HEK293 (cell line): ENCODE measurements at regions not wholly inside any gene's neighbourhood (a gene's known extent, or its start where the extent isn't known, plus 50 kb on each side); places are given as distances from the start of the nearest gene placed in this dataset.

ENCODE experiments used
- CTCF ChIA-PET: fragments of 350-600 bp; formaldehyde crosslinking; extraction: SDS; loops from one replicate; lab custom pipeline; 2021; ENCODE audit warnings: antibody characterized with exemption; lab: Yijun Ruan, JAX
- POLR2A ChIA-PET: fragments of 300-600 bp; formaldehyde crosslinking; extraction: SDS; loops from one replicate; lab custom pipeline; 2020; ENCODE audit warnings: antibody characterized with exemption, inconsistent platforms; lab: Yijun Ruan, JAX
- H3K27ac ChIP-seq: fragments of 200-500 bp; sonication (Bioruptor generic); 2 replicates; pipeline ENCODE4 v1.5.1; 2014; ENCODE audit warnings: low read depth, low read length, control low read depth, inconsistent platforms; ENCODE audit errors: extremely low read depth
- H3K36me3 ChIP-seq, 2 experiments: fragments of 200-500 bp in 1 of 2; sonication (Bioruptor generic) in 1 of 2; 1 replicate in 1 of 2; 2 replicates in 1 of 2; pipeline ENCODE4 v1.5.1; 2014 to 2017; ENCODE audit warnings: inconsistent platforms in 2 of 2, low read length in 2 of 2; ENCODE audit not compliant: control insufficient read depth in 2 of 2, insufficient read depth in 1 of 2
- H3K4me1 ChIP-seq: fragments of 200-500 bp; sonication (Bioruptor generic); 2 replicates; pipeline ENCODE4 v1.5.1; 2014; ENCODE audit warnings: mild to moderate bottlenecking, low read length, inconsistent platforms; ENCODE audit not compliant: control insufficient read depth, insufficient read depth
- H3K4me3 ChIP-seq: 2 replicates; pipeline ENCODE4 v1.5.1; 2011; ENCODE audit warnings: low read depth, mild to moderate bottlenecking, control low read depth, low read length, moderate library complexity
- H3K9me3 ChIP-seq: fragments of 200-500 bp; sonication (Bioruptor generic); 2 replicates; pipeline ENCODE4 v1.5.1; 2014; ENCODE audit warnings: low read depth, low read length, inconsistent platforms; ENCODE audit not compliant: control insufficient read depth, insufficient read depth
- BCL6B ChIP-seq: fragments of 450-650 bp; formaldehyde crosslinking; IDR thresholded peaks from 2 replicates; pipeline ENCODE4 v1.5.1; 2017; ENCODE audit warnings: missing biosample characterization, missing genetic modification characterization
- EGR2 ChIP-seq: fragments of 450-650 bp; formaldehyde crosslinking; IDR thresholded peaks from 2 replicates; pipeline ENCODE4 v1.5.1; 2016; ENCODE audit warnings: low read depth, missing biosample characterization, missing genetic modification characterization
- GFI1B ChIP-seq: fragments of 450-650 bp; formaldehyde crosslinking; IDR thresholded peaks from 2 replicates; pipeline ENCODE4 v1.5.1; 2016; ENCODE audit warnings: missing biosample characterization, missing genetic modification characterization
- GLIS2 ChIP-seq: fragments of 450-650 bp; formaldehyde crosslinking; IDR thresholded peaks from 2 replicates; pipeline ENCODE4 v1.5.1; 2016; ENCODE audit warnings: missing biosample characterization, missing genetic modification characterization
- KLF7 ChIP-seq: fragments of 450-650 bp; formaldehyde crosslinking; IDR thresholded peaks from 2 replicates; pipeline ENCODE4 v1.5.1; 2016; ENCODE audit warnings: missing biosample characterization, missing genetic modification characterization, borderline replicate concordance
- SP2 ChIP-seq: fragments of 450-650 bp; formaldehyde crosslinking; IDR thresholded peaks from 2 replicates; pipeline ENCODE4 v1.5.1; 2016; ENCODE audit warnings: missing biosample characterization, missing genetic modification characterization
- ZBTB1 ChIP-seq: fragments of 450-650 bp; formaldehyde crosslinking; IDR thresholded peaks from 2 replicates; pipeline ENCODE4 v1.5.1; 2016; ENCODE audit warnings: missing biosample characterization, missing genetic modification characterization
- ZBTB48 ChIP-seq: fragments of 450-650 bp; formaldehyde crosslinking; IDR thresholded peaks from 2 replicates; pipeline ENCODE4 v1.5.1; 2016; ENCODE audit warnings: missing biosample characterization, missing genetic modification characterization
- ZIC2 ChIP-seq: fragments of 450-650 bp; formaldehyde crosslinking; IDR thresholded peaks from 2 replicates; pipeline ENCODE4 v1.5.1; 2016; ENCODE audit warnings: missing biosample characterization, missing genetic modification characterization
- ZNF155 ChIP-seq: fragments of 450-650 bp; formaldehyde crosslinking; IDR thresholded peaks from 2 replicates; pipeline ENCODE4 v1.5.1; 2016; ENCODE audit warnings: missing biosample characterization, missing genetic modification characterization
- ZNF16 ChIP-seq: fragments of 450-650 bp; formaldehyde crosslinking; IDR thresholded peaks from 2 replicates; pipeline ENCODE4 v1.5.1; 2016; ENCODE audit warnings: low read depth, missing biosample characterization, missing genetic modification characterization
- ZNF221 ChIP-seq: fragments of 450-650 bp; formaldehyde crosslinking; IDR thresholded peaks from 2 replicates; pipeline ENCODE4 v1.5.1; 2017; ENCODE audit warnings: missing biosample characterization, missing genetic modification characterization, borderline replicate concordance
- ZNF302 ChIP-seq: fragments of 450-650 bp; formaldehyde crosslinking; IDR thresholded peaks from 2 replicates; pipeline ENCODE4 v1.5.1; 2016; ENCODE audit warnings: missing biosample characterization, missing genetic modification characterization, low read depth
- ZNF404 ChIP-seq: fragments of 450-650 bp; formaldehyde crosslinking; IDR thresholded peaks from 2 replicates; pipeline ENCODE4 v1.5.1; 2017; ENCODE audit warnings: missing biosample characterization, missing genetic modification characterization
- ZNF416 ChIP-seq: fragments of 450-650 bp; formaldehyde crosslinking; IDR thresholded peaks from 2 replicates; pipeline ENCODE4 v1.5.1; 2016; ENCODE audit warnings: missing biosample characterization, missing genetic modification characterization
- ZNF449 ChIP-seq: fragments of 450-650 bp; formaldehyde crosslinking; IDR thresholded peaks from 2 replicates; pipeline ENCODE4 v1.5.1; 2017; ENCODE audit warnings: missing biosample characterization, mild to moderate bottlenecking, missing genetic modification characterization, moderate library complexity
- ZNF473 ChIP-seq: fragments of 450-650 bp; formaldehyde crosslinking; IDR thresholded peaks from 2 replicates; pipeline ENCODE4 v1.5.1; 2017; ENCODE audit warnings: missing biosample characterization, missing genetic modification characterization
- ZNF501 ChIP-seq: fragments of 450-650 bp; formaldehyde crosslinking; IDR thresholded peaks from 2 replicates; pipeline ENCODE4 v1.5.1; 2016; ENCODE audit warnings: missing biosample characterization, missing genetic modification characterization
- ZNF529 ChIP-seq: fragments of 450-650 bp; formaldehyde crosslinking; IDR thresholded peaks from 2 replicates; pipeline ENCODE4 v1.5.1; 2017; ENCODE audit warnings: missing genetic modification characterization, missing biosample characterization; ENCODE audit not compliant: insufficient replicate concordance
- ZNF548 ChIP-seq: fragments of 450-650 bp; formaldehyde crosslinking; IDR thresholded peaks from 2 replicates; pipeline ENCODE4 v1.5.1; 2016; ENCODE audit warnings: missing biosample characterization, missing genetic modification characterization
- ZNF658 ChIP-seq: fragments of 450-650 bp; formaldehyde crosslinking; IDR thresholded peaks from 2 replicates; pipeline ENCODE4; 2016; ENCODE audit warnings: missing biosample characterization, missing genetic modification characterization
- ZNF785 ChIP-seq: fragments of 450-650 bp; formaldehyde crosslinking; IDR thresholded peaks from 2 replicates; pipeline ENCODE4 v1.5.1; 2016; ENCODE audit warnings: missing biosample characterization, missing genetic modification characterization
- ZSCAN23 ChIP-seq: fragments of 450-650 bp; formaldehyde crosslinking; IDR thresholded peaks from 2 replicates; pipeline ENCODE4 v1.5.1; 2016; ENCODE audit warnings: missing biosample characterization, missing genetic modification characterization

DNA sequence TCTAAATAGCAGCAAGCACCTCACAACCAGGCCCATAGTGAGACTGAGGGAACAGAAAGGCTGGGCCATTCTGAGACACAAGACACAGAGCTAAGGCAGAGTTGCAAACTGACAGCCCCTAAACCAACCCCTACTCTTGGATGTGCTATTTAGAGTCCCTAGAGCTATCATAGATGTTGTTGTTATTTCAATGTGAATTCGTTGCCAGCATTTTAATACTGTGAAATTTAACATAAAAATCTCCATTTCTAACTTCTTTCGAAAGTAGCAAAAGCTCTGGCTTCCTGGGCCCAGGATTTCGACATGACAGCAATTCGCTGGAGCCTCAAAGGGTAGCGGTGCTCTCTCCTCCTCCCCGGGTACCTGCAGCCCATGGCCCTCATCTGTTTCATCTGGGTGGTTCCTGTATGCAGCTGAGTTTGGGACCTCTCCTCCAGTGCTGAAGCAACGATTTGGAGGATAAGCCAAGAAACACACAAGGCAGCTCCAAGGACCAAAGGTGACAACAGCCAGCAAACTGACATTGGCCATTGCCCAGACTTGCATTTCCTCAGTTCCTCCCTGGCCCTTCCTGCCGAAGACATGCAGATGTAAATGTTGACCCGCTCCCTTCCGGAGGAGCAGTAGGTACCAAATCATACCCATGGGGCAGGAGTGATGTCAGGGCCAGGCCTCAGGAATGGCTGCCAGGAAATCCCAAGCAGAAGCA, 254.4 kb upstream of the NCKAP5 start:
- POLR2A ChIA-PET = no interaction called here
- CTCF ChIA-PET = interaction anchor here (1.0 kb wide), 1 partner anchor 262 kb away, joined by 3 read pairs; no protein-coding TSS in a partner anchor
- no peak overlapping the region for H3K27ac ChIP-seq

DNA sequence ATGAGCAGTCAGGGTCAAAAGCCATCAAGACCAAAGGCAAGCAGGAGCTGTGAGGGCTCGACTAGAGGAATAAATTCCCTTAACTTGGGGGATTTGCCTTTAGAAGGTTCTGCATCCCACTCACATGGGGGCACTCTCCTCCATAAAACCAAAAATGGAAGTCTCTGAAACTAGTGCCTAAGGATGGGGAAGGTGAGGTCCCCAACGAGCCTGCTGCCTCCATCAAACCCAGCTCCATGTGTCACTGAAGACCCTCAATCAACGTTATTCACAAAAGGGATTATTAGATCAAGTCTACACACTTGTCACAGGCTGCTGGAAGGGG, 254.9 kb upstream of the NCKAP5 start:
- H3K4me3 ChIP-seq = no peak overlapping the region
- peaks cover 3% of the 10 kb centered on the region; the same call in 1 of the 2 replicates for H3K4me1 ChIP-seq
- H3K9me3 ChIP-seq = no peaks in the 10 kb centered on the region
- no peak overlapping the region for H3K27ac ChIP-seq
- no peaks in the 10 kb centered on the region for H3K36me3 ChIP-seq
- TF ChIP-seq SP2 (tag by site-specific recombination) (no peak), ZBTB1 (no peak), EGR2 (tag by site-specific recombination) (no peak), ZNF416 (tag by site-specific recombination) (no peak)
- POLR2A ChIA-PET = no interaction called here
- CTCF ChIA-PET = interaction anchor here (1.0 kb wide), 1 partner anchor 262 kb away, joined by 3 read pairs; no protein-coding TSS in a partner anchor

More for the DNA sequence above, 254.4 kb upstream of the NCKAP5 start:
- Histone ChIP-seq H3K4me3 (no peak overlapping the region), H3K9me3 (no peaks in the 10 kb centered on the region), H3K4me1 (peaks cover 7% of the 10 kb centered on the region), H3K36me3 (no peaks in the 10 kb centered on the region)
- TF ChIP-seq ZNF501 (tag by site-specific recombination) (no peak), ZNF658 (tag by site-specific recombination) (no peak), KLF7 (tag by site-specific recombination) (no peak), ZNF16 (tag by site-specific recombination) (no peak), ZNF221 (no peak), ZNF302 (tag by site-specific recombination) (no peak), GLIS2 (tag by site-specific recombination) (no peak)

- Histone ChIP-seq H3K36me3 (no peaks in the 10 kb centered on the region), H3K27ac (no peak overlapping the region), H3K9me3 (no peaks in the 10 kb centered on the region), H3K4me1 (no peaks in the 10 kb centered on the region), H3K4me3 (no peak overlapping the region)
- CTCF ChIA-PET = no interaction called here
- POLR2A ChIA-PET = no interaction called here
- TF ChIP-seq ZNF473 (tag by site-specific recombination) (no peak), ZNF529 (tag by site-specific recombination) (no peak), ZSCAN23 (no peak), ZNF449 (tag by site-specific recombination) (no peak), ZIC2 (no peak)
Measured at GRCh38 chr2:133824869-133825268, 256.6 kb upstream of the NCKAP5 start.

- TF ChIP-seq BCL6B (tag by site-specific recombination) (no peak), GFI1B (no peak), ZNF785 (tag by site-specific recombination) (no peak), ZNF155 (tag by site-specific recombination) (no peak), ZNF404 (tag by site-specific recombination) (no peak), ZNF548 (tag by site-specific recombination) (peak; percentile 77; the same call in 1 of the 2 replicates), ZBTB48 (tag by site-specific recombination) (no peak)
- Histone ChIP-seq H3K4me3 (no peak overlapping the region), H3K27ac (no peak overlapping the region), H3K9me3 (no peaks in the 10 kb centered on the region), H3K36me3 (no peaks in the 10 kb centered on the region), H3K4me1 (no peaks in the 10 kb centered on the region)
- POLR2A ChIA-PET = no interaction called here
- CTCF ChIA-PET = no interaction called here
Measured at GRCh38 chr2:133825778-133826177, 257.5 kb upstream of the NCKAP5 start.
